ENCODE measurements at regions not wholly inside any gene's neighbourhood (a gene's known extent, or its start where the extent isn't known, plus 50 kb on each side); places are given as distances from the start of the nearest gene placed in this dataset.

DNA sequence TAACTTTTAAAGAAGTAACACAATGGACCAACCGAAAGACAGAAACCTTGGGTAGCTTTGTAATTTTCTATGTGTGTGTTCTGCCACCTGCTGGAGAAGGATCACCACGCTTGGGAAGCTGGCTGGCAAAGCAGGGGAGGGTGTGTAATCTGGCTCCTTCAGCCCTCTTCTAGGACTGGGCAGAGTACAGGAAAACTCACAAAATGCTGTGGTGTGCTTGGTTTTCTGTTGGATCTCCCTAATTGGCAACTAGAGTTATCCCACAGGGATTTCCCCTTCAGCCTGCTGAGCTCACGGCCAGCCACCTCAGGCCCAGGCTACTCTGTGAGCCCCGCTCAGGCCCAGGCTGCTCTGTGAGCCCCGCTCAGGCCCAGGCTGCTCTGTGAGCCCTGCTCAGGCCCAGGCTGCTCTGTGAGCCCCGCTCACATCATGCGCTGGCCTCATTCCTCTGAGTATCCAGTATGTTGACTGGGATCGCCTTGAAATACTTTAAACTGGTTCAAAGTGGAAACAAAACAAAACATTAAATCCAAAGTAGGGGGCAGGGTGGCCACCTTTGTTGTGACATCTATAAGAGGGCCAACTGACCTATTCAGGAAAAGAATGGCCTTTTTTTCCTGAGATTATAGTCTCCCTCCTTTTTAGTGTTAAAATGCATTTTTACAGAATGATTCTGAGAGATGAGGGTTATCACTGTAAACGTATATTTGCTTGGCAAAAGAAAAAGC is 52.0 kb upstream of the RNU6-8 start:
- no peak for TF ChIP-seq EZH2 (IDR thresholded peaks at IDR 0.05; ENCODE audit: low read length)
- TF ChIP-seq, protein P1, sequence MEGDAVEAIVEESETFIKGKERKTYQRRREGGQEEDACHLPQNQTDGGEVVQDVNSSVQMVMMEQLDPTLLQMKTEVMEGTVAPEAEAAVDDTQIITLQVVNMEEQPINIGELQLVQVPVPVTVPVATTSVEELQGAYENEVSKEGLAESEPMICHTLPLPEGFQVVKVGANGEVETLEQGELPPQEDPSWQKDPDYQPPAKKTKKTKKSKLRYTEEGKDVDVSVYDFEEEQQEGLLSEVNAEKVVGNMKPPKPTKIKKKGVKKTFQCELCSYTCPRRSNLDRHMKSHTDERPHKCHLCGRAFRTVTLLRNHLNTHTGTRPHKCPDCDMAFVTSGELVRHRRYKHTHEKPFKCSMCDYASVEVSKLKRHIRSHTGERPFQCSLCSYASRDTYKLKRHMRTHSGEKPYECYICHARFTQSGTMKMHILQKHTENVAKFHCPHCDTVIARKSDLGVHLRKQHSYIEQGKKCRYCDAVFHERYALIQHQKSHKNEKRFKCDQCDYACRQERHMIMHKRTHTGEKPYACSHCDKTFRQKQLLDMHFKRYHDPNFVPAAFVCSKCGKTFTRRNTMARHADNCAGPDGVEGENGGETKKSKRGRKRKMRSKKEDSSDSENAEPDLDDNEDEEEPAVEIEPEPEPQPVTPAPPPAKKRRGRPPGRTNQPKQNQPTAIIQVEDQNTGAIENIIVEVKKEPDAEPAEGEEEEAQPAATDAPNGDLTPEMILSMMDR (optimal IDR thresholded peaks at IDR 0.05 in 1 of 3, IDR thresholded peaks at IDR 0.05 in 1 of 3, conservative IDR thresholded peaks at IDR 0.05 in 1 of 3; ENCODE audit: extremely low read depth in 1 of 3, insufficient read depth in 2 of 3, low read length in 3 of 3), result peak; percentile 70 to 82 (median 81)

Measured in keratinocyte (primary cell).